NT2/D1 (cell line): ENCODE measurements at regions not wholly inside any gene's neighbourhood (a gene's known extent, or its start where the extent isn't known, plus 50 kb on each side); places are given as distances from the start of the nearest gene placed in this dataset.

ENCODE experiments used
- DNase-seq: peaks from one replicate; pipeline ENCODE4 v3.0.0-alpha.2; 2011; ENCODE audit warnings: low read depth, low spot score
- H3K27me3 ChIP-seq: 2 replicates; pipeline ENCODE4 v1.6.0; 2011; ENCODE audit warnings: mild to moderate bottlenecking; ENCODE audit not compliant: insufficient read length, insufficient read depth
- H3K36me3 ChIP-seq: 2 replicates; pipeline ENCODE4 v1.6.1; 2011; ENCODE audit warnings: mild to moderate bottlenecking, low read length, mixed read lengths; ENCODE audit not compliant: insufficient read depth, insufficient read length
- H3K4me1 ChIP-seq: 2 replicates; pipeline ENCODE4 v1.5.1; 2011; ENCODE audit not compliant: insufficient read depth, insufficient read length
- H3K4me3 ChIP-seq: 2 replicates; pipeline ENCODE4 v1.5.1; 2011; ENCODE audit warnings: low read depth; ENCODE audit not compliant: insufficient read length
- H3K9ac ChIP-seq: 2 replicates; pipeline ENCODE4 v1.6.0; 2011; ENCODE audit warnings: low read depth; ENCODE audit not compliant: insufficient read length
- H3K9me3 ChIP-seq: 2 replicates; pipeline ENCODE4 v1.5.1; 2011; ENCODE audit warnings: mild to moderate bottlenecking, low read length; ENCODE audit not compliant: insufficient read depth
- SUZ12 ChIP-seq: IDR thresholded peaks from 2 replicates; pipeline ENCODE4 v1.6.1; 2011; ENCODE audit not compliant: insufficient read length, insufficient read depth; ENCODE audit errors: extremely low read depth
- YY1 ChIP-seq: IDR thresholded peaks from 2 replicates; pipeline ENCODE4 v1.6.1; 2011; ENCODE audit not compliant: insufficient read length, insufficient read depth
- ZNF274 ChIP-seq: IDR thresholded peaks from 2 replicates; pipeline ENCODE4 v1.6.1; 2011; ENCODE audit warnings: mild to moderate bottlenecking, low read depth, low read length

DNA sequence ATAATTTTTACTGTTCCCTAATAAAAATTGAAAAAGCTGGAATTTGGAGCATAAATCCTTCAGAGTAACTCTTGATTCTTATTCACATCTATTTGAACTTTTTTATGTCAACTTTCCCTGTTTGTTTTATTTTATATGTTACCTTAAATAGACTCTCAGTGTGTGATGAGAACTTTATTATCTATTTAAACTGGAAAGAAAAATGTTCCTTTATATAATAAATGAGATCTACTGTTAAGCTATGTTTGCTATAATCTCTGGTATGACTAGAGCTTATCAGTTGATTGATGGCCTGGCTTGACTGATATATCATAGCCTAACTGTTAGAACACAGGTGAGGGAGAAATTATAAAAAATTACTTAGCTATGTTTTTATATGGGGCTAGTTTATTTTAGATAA lies 330.6 kb upstream of the EPHA6 start:
- no peaks in the 10 kb centered on the region for H3K4me1 ChIP-seq
- H3K9me3 ChIP-seq = no peaks in the 10 kb centered on the region
- DNase-seq = no peak
- TF ChIP-seq ZNF274 (no peak), YY1 (no peak), SUZ12 (no peak)
- no peak overlapping the region for H3K9ac ChIP-seq
- no peak overlapping the region for H3K4me3 ChIP-seq
- no peaks in the 10 kb centered on the region for H3K36me3 ChIP-seq
- H3K27me3 ChIP-seq = no peaks in the 10 kb centered on the region

- H3K36me3 ChIP-seq = no peaks in the 10 kb centered on the region
- no peaks in the 10 kb centered on the region for H3K27me3 ChIP-seq
- TF ChIP-seq ZNF274 (no peak), SUZ12 (no peak), YY1 (no peak)
These were observed 325.7 kb upstream of the EPHA6 start for GRCh38 chr3:96488708-96489107.

GRCh38 chr3:96491023-96491422 lies 323.4 kb upstream of the EPHA6 start:
- no peaks in the 10 kb centered on the region for H3K4me1 ChIP-seq
- H3K27me3 ChIP-seq = no peaks in the 10 kb centered on the region
- no peaks in the 10 kb centered on the region for H3K9me3 ChIP-seq
- no peaks in the 10 kb centered on the region for H3K36me3 ChIP-seq
- TF ChIP-seq YY1 = no peak
- no peak for TF ChIP-seq ZNF274
- no peak for TF ChIP-seq SUZ12
- no peak overlapping the region for H3K9ac ChIP-seq
- no peak overlapping the region for H3K4me3 ChIP-seq
- DNase-seq = no peak

More at GRCh38 chr3:96488708-96489107, 325.7 kb upstream of the EPHA6 start:
- DNase-seq = no peak
- Histone ChIP-seq H3K9ac (no peak overlapping the region), H3K4me3 (no peak overlapping the region), H3K9me3 (no peaks in the 10 kb centered on the region), H3K4me1 (no peaks in the 10 kb centered on the region)

DNA sequence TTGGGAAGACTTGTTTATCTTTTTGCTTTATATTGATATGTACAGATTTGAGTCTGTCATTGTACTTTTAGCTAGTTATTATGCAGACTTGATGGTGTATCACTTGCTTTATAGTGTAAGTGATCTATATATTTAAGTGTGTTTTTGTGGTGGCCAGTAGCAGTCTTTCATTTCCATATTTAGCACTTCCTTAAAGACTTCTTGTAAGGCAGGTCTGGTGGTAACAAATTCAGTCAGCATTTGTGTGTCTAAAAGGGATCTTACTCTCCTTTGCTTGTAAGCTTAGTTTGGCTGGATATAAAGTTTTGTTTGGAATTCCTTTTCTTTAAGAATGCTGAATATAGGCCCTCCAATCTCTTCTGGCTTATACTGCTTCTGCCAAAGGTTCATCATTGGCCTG lies 322.5 kb upstream of the EPHA6 start:
- no peaks in the 10 kb centered on the region for H3K9me3 ChIP-seq
- TF ChIP-seq YY1 (no peak), SUZ12 (no peak), ZNF274 (no peak)
- no peaks in the 10 kb centered on the region for H3K4me1 ChIP-seq
- no peaks in the 10 kb centered on the region for H3K36me3 ChIP-seq
- H3K27me3 ChIP-seq = no peaks in the 10 kb centered on the region
- DNase-seq = no peak
- no peak overlapping the region for H3K4me3 ChIP-seq
- H3K9ac ChIP-seq = no peak overlapping the region

GRCh38 chr3:96510334-96510733 lies 304.1 kb upstream of the EPHA6 start:
- no peaks in the 10 kb centered on the region for H3K36me3 ChIP-seq

DNA sequence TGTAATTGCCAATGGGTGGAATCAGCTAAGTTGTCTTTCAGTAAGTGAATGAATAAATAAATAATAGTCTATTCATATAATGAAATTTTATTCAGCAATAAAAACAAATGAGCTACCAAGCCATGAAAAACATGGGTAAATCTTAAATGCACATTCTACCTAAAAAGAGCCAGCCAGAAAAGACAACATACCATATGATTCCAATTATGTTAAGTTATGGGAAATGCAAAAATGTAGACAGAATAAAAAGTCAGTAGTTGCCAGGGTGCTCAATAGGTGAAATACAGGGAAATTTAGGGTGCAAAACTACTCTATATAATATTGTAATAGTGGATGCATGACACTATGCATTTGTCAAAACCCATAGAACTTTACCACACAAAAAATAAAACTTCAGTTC lies 277.2 kb upstream of the EPHA6 start:
- no peak overlapping the region for H3K4me3 ChIP-seq
- no peak for DNase-seq
- no peaks in the 10 kb centered on the region for H3K4me1 ChIP-seq
- no peaks in the 10 kb centered on the region for H3K36me3 ChIP-seq
- TF ChIP-seq ZNF274 = no peak
- TF ChIP-seq SUZ12 = no peak
- no peak for TF ChIP-seq YY1
- H3K27me3 ChIP-seq = no peaks in the 10 kb centered on the region
- H3K9ac ChIP-seq = no peak overlapping the region
- no peaks in the 10 kb centered on the region for H3K9me3 ChIP-seq

More at GRCh38 chr3:96510334-96510733, 304.1 kb upstream of the EPHA6 start:
- H3K9me3 ChIP-seq = no peaks in the 10 kb centered on the region
- no peaks in the 10 kb centered on the region for H3K4me1 ChIP-seq
- TF ChIP-seq ZNF274 (no peak), SUZ12 (no peak), YY1 (no peak)
- no peak for DNase-seq
- no peaks in the 10 kb centered on the region for H3K27me3 ChIP-seq
- no peak overlapping the region for H3K4me3 ChIP-seq
- no peak overlapping the region for H3K9ac ChIP-seq

- Histone ChIP-seq H3K27me3 (no peaks in the 10 kb centered on the region), H3K9me3 (no peaks in the 10 kb centered on the region), H3K9ac (no peak overlapping the region), H3K4me3 (no peak overlapping the region), H3K4me1 (no peaks in the 10 kb centered on the region), H3K36me3 (no peaks in the 10 kb centered on the region)
- TF ChIP-seq ZNF274 (no peak), YY1 (no peak), SUZ12 (no peak)
- DNase-seq = no peak
These were observed 276.2 kb upstream of the EPHA6 start for GRCh38 chr3:96538186-96538585.
